ENCODE measurements at regions not wholly inside any gene's neighbourhood (a gene's known extent, or its start where the extent isn't known, plus 50 kb on each side); places are given as distances from the start of the nearest gene placed in this dataset.

GRCh38 chr2:71772510-71773172 is 319.3 kb downstream of the DYSF start:
- no peak overlapping the region for H2AFZ ChIP-seq (ENCODE audit: low read length)
- no peaks in the 10 kb centered on the region for H3K79me2 ChIP-seq (ENCODE audit: control insufficient read depth in 1 of 2, insufficient read depth in 2 of 2, low read length in 2 of 2)
- POLR2A ChIA-PET (ENCODE audit: partially characterized antibody): no interaction called here

More at GRCh38 chr2:71772510-71773172, 319.3 kb downstream of the DYSF start:
- Histone ChIP-seq H2BK15ac (ENCODE audit: low read length) (no peak overlapping the region), H3K18ac (ENCODE audit: extremely low read depth, low read length) (no peak overlapping the region), H2BK5ac (ENCODE audit: low read depth, low read length) (no peak overlapping the region), H2BK120ac (replicated peaks; ENCODE audit: low read depth, low read length) (no peak overlapping the region), H3K9me3 (ENCODE audit: insufficient read depth in 2 of 2, low read depth in 1 of 2, low read length in 1 of 2) (peaks cover 2 to 7% of the 10 kb centered on the region in 2 experiments; a peak in 2 of 4 replicates), H3K56ac (replicated peaks; ENCODE audit: insufficient read length, low read depth, low read length) (no peak overlapping the region), H3K23ac (ENCODE audit: insufficient read length) (no peak overlapping the region), H4K5ac (ENCODE audit: insufficient read length, low read depth, low read length) (no peak overlapping the region), H3K79me1 (ENCODE audit: low read depth, low read length) (no peaks in the 10 kb centered on the region), H3K4me3 (ENCODE audit: extremely low read depth in 1 of 4, insufficient read depth in 2 of 4, low read depth in 3 of 4, low read length in 4 of 4) (no peak overlapping the region), H2BK12ac (ENCODE audit: low read depth, low read length) (no peak overlapping the region), H3K23me2 (ENCODE audit: low read depth, low read length) (no peaks in the 10 kb centered on the region), H3K27me3 (replicated peaks in 1 of 4; ENCODE audit: control insufficient read depth in 3 of 4, extremely low read depth in 1 of 4, insufficient read depth in 3 of 4, low read length in 3 of 4) (no peaks in the 10 kb centered on the region), H3K4ac (replicated peaks; ENCODE audit: insufficient read length, low read depth, low read length) (no peak overlapping the region), H2BK20ac (ENCODE audit: low read length) (no peak overlapping the region), H4K91ac (replicated peaks; ENCODE audit: insufficient read length, low read length) (no peak overlapping the region), H4K20me1 (replicated peaks in 1 of 2; ENCODE audit: control insufficient read depth in 1 of 2, insufficient read depth in 2 of 2, low read length in 2 of 2) (no peaks in the 10 kb centered on the region), H3K27ac (ENCODE audit: low read depth, low read length) (no peak overlapping the region), H3K36me3 (ENCODE audit: control insufficient read depth in 2 of 4, insufficient read depth in 4 of 4, low read length in 3 of 4) (no peaks in the 10 kb centered on the region), H3K4me1 (replicated peaks in 1 of 4; ENCODE audit: control insufficient read depth in 3 of 4, insufficient read depth in 4 of 4, low read length in 3 of 4) (no peaks in the 10 kb centered on the region), H3K4me2 (ENCODE audit: insufficient read depth in 1 of 2, low read depth in 2 of 2, low read length in 2 of 2) (no peak overlapping the region), H4K8ac (ENCODE audit: extremely low read depth, insufficient read depth, low read length) (no peak overlapping the region), H3K14ac (ENCODE audit: insufficient read length) (no peak overlapping the region), H3K9ac (replicated peaks in 1 of 4; ENCODE audit: extremely low read depth in 1 of 4, low read depth in 3 of 4, low read length in 3 of 4) (no peak overlapping the region), H2AK5ac (ENCODE audit: low read depth, low read length) (no peak overlapping the region)
- DNase-seq (ENCODE audit: low read depth in 1 of 2, low spot score in 2 of 2): no peak
- 91% methylated on average over 4 of the region's 4 CpGs; no CpG with 5 or more reads in 1 of the 2 experiments for WGBS, 2 experiments (ENCODE audit: extremely low coverage in 1 of 2, insufficient coverage in 1 of 2, insufficient read length in 1 of 2, insufficient replicate concordance in 2 of 2, low coverage in 1 of 2, low lambda C conversion rate in 2 of 2, missing lambda C conversion rate in 1 of 2)
- TF ChIP-seq GTF2F1 (IDR thresholded peaks at IDR 0.05; ENCODE audit: borderline replicate concordance, low read depth, low read length) (no peak), TAF7 (optimal IDR thresholded peaks at IDR 0.05; ENCODE audit: borderline replicate concordance, low read depth, low read length) (no peak), MAX (IDR thresholded peaks at IDR 0.05) (no peak), SP1 (IDR thresholded peaks at IDR 0.05; ENCODE audit: low read depth, low read length) (no peak), KDM5A (IDR thresholded peaks at IDR 0.05; ENCODE audit: low read length) (no peak), RNF2 (IDR thresholded peaks at IDR 0.05; ENCODE audit: borderline replicate concordance, low read depth, low read length, missing control alignments, poor library complexity, severe bottlenecking) (no peak), POLR2AphosphoS5 (IDR thresholded peaks at IDR 0.05; ENCODE audit: low read depth, low read length) (no peak), CREB1 (IDR thresholded peaks at IDR 0.05) (no peak), RFX5 (IDR thresholded peaks at IDR 0.05; ENCODE audit: borderline replicate concordance, low read depth, low read length) (no peak), GABPA (IDR thresholded peaks at IDR 0.05; ENCODE audit: borderline replicate concordance, insufficient read depth, low read length) (no peak), RAD21 (IDR thresholded peaks at IDR 0.05 in 1 of 2, conservative IDR thresholded peaks at IDR 0.05 in 1 of 2; ENCODE audit: low read depth in 2 of 2, low read length in 2 of 2) (no peak), KDM4A (IDR thresholded peaks at IDR 0.05; ENCODE audit: low read depth, low read length, severe bottlenecking) (no peak)
- CTCF ChIA-PET (ENCODE audit: partially characterized antibody): interaction anchor here (1.2 to 1.8 kb wide), 2 partner anchors 26 to 27 kb away, joined by 3 to 5 read pairs; no protein-coding TSS in a partner anchor
- FAIRE-seq: no peak
